ENCODE measurements at regions not wholly inside any gene's neighbourhood (a gene's known extent, or its start where the extent isn't known, plus 50 kb on each side); places are given as distances from the start of the nearest gene placed in this dataset.
A peak's percentile ranks its signal among the peaks of the same experiment; 100 is the strongest.

DNA sequence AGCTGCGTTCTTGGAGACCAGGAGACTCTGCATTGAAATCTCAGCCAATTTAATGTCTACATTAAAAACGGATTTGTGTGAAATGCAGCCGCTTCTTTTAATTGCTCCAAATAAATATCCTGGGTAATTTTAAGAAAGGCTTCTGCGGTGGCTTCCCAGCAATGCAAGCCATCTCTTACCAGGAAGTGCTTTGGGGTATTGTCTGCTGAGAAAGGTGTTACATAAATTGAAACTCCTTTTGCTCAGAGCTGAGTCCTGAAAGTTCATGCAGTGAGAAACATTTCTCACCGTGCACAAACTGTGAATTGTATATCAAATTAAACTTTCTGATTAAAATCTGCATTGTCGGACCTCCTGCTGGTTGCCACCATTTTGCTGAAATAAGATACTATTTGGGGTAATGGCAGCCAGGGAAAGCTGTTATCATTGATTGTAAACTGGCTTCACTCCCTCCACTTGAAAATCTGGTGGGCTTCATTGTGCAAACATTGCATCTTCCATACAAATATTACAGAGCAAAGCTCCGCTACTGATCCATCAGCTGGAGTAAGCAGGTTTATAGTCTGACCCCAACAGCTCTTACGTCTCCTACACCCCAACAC is 59.5 kb downstream of the ZIC5 start:
- no peak for DNase-seq

- no peak for DNase-seq
Measured at GRCh38 chr13:99911069-99911964, 60.2 kb downstream of the ZIC5 start.

DNA sequence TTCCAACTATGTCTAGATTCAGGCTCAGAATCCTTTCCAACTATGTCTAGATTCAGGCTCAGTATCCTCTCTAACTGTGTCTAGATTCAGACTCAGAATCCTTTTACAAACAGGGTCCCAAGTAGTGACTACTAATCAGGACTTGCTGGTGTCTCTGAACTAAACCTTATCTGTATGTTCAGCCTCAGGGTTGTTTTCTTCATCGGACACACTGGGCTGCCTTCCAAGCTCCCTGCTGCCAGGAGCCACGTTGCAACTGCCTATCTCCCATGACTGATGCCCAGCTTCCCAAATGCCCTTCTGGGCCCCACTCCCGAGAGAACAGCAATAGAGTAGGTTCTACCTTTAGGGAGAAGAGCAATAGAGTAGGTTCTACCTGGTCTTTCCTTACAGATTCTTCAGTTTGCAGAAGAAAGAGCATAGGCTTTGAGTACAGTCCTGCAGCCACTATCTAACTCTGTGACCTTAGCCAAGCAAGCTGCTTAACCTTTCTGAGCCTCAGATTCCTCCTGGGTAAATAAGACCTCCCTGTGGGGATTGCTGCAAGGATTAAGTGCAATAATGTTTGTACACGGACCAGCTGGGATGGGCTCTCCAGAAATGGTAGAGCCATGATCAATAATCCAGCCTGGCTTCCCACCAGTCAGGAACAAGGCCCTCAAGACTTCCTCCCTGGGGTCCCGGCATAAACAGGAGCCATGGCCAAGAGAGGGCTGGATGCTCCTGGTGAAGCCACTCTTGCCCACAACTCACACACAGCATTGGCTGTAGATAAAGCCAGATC is 61.5 kb downstream of the ZIC5 start:
- no peak for DNase-seq

DNA sequence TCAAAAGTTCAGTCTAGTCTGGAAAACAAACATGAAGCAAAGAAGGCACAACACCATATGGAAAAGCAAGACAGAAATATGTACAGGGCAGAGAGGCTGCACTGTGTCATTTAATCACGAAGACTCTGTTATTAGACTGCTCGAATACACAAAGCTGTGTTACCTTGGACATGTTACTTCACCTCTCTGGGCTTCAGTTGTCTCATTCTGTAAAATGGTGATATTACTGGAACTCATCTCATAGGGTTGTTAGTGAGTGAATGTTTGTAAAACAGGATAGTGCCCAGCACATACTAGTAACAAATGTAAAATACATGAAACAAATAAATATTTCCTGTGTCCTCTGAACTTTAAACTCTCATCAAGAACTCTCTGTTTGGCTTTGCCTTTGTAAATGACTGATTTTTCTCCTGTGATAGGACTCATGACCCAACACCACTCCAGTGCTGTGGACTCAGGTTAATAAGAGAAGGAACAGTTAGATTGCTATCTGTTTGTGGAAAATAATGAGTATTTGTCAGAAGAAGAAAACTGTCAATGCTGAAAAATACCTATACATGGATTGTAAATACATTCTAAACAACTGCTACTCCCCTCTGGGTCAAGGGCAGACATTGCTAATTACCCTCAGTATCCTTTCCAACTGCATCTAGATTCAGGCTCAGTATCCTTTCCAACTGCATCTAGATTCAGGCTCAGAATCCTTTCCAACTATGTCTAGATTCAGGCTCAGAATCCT is 62.3 kb downstream of the ZIC5 start:
- no peak for DNase-seq

- no peak for DNase-seq
Measured at GRCh38 chr13:99908140-99908803, 63.3 kb downstream of the ZIC5 start.

DNA sequence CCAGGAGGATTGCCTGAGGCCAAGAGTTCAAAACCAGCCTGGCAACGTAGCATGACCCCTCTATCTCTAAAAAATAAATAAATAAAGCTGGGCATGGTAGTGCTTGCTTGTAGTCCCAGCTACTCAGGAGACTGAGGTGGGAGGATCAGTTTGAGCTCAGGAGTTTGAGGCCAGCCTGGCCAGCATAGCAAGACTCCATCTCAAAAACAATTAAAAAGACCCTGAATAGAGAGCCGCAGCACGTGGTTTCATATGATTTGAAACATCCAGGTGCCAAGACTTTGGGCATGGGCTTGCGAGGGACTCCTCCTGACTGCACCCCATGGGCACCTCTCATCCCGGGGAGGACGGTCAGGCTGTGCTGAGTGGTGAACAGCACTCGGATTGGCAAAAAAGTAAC is 63.9 kb downstream of the ZIC5 start:
- no peak for DNase-seq

GRCh38 chr13:99907038-99907437 is 64.5 kb downstream of the ZIC5 start:
- DNase-seq = no peak

GRCh38 chr13:99905814-99906213 is 65.8 kb downstream of the ZIC5 start:
- DNase-seq = no peak

DNA sequence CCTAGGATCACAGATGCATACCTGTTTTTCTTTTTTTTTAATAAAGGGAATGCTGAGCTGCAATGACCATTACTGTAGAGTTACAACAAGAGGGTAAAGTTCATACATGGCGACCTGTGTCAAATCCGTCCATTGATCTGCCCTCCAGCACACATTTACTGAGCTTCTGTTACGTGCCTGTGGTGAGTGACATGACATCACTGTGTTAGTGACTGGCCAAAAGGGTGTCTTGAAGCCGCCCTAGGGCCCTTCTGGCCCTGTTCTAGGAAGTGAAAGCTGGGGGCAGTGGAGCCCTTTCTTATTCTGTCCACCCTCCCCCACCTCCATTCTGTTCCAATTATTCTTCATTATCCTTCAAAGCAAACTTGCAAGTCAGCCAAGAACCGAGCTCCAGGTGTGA is 66.3 kb downstream of the ZIC5 start:
- DNase-seq = no peak

DNA sequence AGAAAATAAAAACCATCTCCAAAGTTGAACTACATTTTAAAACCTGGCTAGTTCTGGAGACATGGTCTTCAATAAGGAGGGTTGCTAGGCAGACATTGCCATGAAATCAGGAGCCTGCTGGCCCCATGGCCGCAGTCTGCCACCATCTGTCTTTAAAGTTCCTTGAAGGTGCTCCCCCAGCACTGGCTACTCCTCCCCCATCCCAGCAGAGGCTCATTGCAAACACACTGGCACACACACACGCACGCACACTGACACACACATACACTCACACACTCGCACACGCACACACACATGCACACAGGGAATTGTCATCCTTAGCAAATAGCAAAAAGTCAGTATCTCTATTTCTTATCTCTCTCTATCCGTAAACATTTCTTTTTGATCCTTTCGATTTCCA is 68.4 kb downstream of the ZIC5 start:
- DNase-seq = no peak

GRCh38 chr13:99902657-99903056 is 68.9 kb downstream of the ZIC5 start:
- DNase-seq = no peak

GRCh38 chr13:99900960-99901359 is 70.6 kb downstream of the ZIC5 start:
- DNase-seq = no peak

DNA sequence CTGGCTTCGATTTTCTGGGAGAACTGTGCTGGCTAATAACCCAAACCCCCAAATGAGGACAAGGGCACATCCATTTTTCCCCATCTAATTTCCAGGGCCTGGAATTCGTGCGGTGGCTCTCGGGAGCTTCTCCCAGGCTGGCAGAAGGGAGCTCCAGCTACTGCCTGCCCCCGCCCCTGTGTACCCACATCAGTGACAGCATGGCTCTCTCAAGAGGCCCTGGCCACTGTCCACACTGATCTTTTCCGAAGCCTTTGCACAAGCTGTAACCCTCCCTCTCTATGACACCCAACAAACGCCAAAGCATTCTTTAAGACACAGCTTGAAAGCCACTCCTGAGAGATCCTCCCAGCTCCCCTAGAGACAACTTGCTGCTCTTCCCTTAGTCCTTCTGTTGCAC is 73.1 kb downstream of the ZIC5 start:
- DNase-seq = no peak

DNA sequence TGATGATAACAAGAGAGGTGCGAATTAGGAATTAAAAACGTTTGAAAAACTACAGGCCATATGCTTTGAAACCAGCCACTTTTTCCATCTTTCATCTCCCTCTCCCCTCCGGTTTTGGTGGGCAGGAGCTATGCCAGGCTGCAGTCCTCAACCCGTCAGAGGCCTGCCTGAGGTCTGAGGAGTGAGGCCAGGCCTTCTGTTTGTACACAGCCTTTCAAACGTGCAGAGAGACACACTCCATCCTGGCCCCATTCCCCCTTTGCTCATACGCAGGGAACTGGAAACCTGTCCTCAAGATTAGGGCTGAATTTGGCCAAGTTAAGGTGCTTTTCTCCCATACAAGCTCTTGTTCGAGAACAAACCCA is 74.5 kb downstream of the ZIC5 start:
- DNase-seq = no peak

GRCh38 chr13:99896369-99897075 is 75.0 kb downstream of the ZIC5 start:
- DNase-seq = peak; percentile 10

- DNase-seq = no peak
Measured at GRCh38 chr13:99895444-99896368, 75.9 kb downstream of the ZIC5 start.

DNA sequence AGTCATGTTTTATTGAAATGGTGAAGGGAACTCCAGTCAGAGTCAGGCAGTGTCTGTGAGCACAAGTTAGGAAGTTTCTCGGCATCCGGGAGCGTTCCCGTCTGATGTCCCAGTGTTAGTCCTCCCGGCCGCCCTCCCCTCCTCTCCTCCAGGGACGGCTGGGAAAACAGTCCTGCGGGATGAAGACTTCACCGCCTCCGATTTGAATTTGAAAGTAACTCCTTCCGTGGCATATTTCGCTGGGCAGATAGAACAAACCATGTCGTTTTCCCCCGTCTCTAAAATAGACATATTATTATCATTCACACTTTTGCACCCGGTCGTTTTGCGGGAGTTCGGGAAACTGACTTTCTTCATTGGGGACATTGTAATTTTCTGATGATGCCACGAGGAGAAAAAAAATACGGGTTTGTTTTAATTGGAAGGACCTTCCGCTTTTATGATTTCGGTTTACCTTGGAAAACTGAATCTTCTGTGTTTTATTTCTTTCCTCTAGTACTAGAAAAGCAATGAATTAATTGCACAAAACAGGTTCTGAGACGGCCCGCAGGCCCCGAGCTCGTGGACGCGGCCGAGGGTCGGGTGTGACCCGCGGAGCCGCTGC is 76.6 kb downstream of the ZIC5 start:
- no peak for DNase-seq

- no peak for DNase-seq
Measured at GRCh38 chr13:99894105-99894839, 77.3 kb downstream of the ZIC5 start.

DNA sequence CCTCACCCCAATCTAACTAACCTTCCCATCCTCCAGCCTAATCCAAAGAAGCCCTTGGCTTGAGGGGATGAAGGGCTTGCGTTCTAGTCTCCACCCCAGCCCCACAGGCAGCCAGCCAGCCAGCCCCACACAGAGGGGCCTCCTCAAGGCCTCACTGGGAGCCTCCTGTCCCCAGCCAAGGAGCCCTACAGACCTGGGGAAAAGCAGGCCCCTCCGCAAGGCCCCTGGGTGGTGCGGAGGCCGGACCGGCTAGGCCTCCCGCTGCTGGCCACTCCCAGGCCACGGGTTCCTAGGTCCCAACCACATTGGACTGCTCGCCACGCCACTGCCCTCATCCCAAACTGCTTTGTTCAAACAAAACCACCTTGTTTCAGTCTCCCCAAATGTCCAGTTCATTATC is 78.0 kb downstream of the ZIC5 start:
- no peak for DNase-seq

Data from activated gamma-delta T cell (primary cell).